ENCODE measurements at regions not wholly inside any gene's neighbourhood (a gene's known extent, or its start where the extent isn't known, plus 50 kb on each side); places are given as distances from the start of the nearest gene placed in this dataset.

DNA sequence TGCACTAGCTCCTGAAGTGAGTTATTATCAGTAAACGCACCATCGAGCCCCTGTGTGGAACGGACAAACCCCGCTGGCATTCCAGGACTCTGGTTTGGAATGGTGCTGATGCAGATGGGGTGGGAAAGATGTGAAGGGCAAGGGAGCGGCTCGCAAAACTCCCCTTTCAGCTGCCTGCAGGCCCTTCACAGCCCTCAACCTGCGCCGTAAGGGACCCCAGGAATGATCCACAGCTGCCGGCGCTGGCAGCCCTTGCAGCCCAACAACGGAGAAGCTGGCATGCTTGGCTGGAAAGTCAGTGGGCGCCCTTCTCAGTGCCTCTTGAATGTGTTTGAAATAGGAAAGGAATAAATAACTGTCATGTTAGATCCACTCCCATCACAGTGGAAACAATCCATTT, 1445.5 kb downstream of the BRD1 start:
- DNase-seq (ENCODE audit: low read depth in 2 of 2), result no peak

DNA sequence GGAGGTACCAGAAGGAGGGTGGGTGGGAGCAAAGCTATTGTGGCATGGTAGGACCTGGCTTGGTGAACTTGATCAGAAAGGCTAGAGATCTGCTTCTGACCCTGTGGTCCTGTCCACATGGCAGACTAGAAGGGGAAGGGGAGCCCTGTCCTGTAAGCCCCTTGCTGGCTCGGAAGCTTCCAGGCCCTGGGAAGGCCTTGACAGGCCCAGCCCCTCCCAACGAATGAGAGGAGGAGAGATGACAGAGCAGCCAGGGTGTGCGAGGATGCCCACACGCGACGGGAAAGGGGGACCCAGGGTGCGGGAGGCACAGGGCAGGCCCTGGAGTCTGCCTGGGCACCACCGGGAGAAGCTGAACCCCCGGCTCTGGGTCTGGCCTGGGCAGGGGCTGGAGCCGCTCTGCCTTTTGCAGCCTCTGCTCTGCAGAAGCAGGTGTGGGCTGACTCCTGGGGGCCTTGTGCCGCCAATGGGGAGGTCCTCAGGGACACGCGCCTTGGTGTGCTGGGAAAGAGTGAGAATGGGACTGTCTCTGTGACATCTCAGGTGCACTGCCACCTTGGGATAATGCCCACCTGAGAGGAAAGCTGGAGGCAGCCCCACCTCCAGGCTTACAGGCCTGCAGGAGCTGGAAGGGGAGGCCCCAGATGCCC, 1447.5 kb downstream of the BRD1 start:
- no peak for DNase-seq (ENCODE audit: low read depth in 2 of 2)

DNA sequence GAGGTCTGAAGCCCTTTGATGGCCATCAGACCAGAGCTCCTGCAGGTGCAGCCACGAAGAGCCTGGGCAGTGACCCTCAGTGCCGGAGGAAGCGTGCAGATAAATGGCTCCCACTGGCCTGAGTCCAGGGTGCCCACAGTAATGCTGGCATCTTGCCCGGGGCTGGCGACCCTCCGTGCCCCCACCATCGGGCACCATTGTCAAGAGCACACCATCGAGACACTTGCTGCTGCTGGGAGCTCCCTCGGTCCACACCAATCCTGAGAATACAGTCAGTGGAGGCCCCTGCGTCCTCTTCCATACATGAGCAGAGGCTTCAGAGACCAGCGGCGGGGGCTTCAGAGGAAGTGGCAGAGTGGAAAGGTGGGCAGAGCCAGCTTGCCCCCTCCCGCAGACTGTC, 1448.3 kb downstream of the BRD1 start:
- no peak for DNase-seq (ENCODE audit: low read depth in 2 of 2)

DNA sequence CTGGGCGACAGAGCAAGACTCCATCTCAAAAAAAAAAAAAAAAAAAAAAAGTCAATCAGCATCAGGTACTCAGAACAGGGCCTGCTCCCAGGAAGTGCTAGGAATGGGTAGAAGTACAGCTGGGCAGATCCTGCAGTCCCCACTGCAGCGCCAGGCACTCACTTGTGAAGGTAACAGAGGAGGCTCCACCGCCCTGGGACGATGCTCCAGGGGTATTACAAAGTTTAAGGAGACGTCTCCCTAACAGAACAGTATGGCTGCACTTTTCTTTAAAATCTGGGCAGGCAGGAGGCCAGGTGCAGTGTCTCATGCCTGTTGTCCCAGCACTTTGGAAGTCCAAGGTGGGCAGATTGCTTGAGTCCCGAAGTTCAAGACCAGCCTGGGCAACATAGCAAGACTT, 1449.0 kb downstream of the BRD1 start:
- DNase-seq (ENCODE audit: low read depth in 2 of 2), result no peak

DNA sequence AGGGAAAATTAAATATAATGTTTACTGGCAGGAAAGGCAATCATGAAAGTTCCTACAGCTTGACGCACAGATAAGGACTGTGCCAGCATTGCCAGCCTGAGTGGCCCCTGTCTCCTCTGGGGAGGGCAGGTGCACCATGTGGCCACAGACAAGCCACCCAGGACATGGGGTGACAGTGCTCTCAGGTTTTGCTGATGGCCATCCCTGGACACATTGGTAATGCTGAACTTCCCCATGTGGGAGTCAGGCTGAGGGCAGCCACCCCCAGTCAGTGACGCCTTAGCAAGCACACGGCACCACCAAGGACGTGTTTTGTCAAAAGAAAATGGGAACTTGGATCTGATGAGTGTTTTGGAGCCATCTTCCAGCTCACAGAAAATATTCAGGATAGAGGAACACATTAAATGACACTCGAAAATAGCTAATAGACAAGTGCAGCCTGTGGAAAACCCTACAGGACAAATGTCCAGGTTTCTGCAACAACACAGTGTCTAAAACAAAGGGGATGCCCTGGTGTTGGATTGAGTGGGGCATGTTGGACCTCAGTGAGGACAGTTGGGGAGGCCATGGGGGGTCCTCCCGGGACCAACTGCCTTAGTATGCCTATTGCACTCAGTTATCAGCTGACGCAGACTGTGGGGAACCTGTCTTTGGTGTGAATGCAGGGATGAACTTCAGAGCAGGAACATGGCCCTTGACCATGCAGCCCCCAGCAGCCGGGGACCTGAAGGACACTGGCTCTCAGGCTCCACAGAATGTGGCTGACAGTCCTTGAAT, 1450.5 kb downstream of the BRD1 start:
- DNase-seq (ENCODE audit: low read depth in 2 of 2), result no peak

DNA sequence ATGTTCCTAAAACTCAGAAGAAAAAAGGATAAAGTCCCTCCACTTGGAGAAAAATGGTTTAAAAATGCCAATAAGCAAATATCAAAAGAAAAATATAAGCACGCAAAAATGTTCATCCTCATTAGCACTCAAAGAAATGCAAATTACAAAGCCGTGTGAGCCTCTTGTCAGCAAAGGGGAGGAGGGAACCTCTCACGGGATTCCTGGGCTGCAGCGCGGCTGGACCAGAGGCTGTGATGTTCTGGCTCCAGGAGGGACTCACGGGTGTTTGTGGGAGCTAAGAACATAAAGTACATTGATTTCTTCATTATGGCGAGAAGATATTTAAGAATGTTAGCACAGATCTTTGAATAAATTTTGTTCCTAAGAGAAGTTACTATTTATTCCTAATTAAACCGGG, 1451.2 kb downstream of the BRD1 start:
- no peak for DNase-seq (ENCODE audit: low read depth in 2 of 2)

DNA sequence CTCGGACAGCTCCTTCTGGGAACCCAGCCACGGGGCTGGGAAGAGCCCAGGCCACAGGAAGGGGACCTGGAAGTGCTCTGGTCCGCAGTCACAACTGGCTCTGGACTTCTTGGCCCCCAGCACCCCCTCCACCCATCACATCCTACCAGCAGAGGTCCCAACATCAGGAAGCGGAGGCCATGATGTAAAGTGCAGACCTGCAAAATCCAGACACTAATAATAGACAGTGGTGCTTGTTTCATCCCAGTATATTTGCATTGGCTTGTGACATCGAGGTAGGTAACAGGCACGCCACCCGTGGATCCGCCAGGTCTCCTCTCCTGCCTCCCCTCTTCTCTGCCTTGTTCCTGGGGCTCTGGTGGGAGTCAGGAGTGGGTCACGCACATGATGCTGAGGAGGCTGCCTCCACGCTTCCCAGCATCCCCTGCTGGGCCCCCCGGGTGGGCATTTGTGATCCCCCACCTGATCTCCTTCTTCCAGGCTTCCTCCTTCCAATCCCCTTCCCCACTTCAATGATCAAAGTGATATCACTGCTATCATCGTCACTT, 1454.0 kb downstream of the BRD1 start:
- no peak for DNase-seq (ENCODE audit: low read depth in 2 of 2)

DNA sequence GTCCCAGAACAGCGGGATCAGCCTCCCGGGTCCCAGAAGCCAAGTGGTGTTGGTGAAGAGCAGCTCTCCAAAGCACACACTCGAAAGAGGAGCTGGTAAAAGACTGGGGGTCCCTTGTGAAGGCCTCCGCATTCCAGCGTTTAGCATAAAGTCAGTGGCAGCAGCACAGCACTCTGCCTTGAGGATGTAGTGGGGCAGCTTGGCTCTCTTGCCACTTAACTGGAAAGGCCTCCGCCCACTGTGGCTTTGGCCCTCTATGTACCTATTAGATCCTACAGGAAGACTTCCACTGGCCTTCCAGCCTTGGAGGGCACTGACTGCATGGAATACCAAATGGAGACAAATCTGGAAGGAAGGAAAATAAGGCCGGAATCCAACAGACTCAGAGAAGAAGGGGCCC, 1455.3 kb downstream of the BRD1 start:
- DNase-seq (ENCODE audit: low read depth in 2 of 2), result no peak

DNA sequence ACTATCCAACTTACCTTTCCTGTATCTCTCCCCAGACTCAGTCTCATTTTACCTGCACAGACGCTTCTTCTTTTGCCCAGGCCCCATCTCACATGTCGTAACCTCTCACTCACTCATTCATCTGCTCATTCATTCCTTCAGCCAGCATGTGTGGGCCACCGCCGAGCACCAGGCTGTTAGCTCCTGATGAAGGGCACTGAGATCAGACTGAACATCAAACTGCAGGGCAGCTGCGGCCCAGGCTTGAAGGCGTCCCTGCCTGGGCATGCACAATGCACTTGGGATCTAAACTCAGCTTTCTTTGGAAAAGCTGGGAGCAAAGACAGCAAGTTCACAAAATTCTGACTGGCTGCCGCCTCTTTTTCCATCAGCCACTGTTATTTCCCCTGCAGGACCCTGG, 1456.3 kb downstream of the BRD1 start:
- DNase-seq (ENCODE audit: low read depth in 2 of 2), result no peak

DNA sequence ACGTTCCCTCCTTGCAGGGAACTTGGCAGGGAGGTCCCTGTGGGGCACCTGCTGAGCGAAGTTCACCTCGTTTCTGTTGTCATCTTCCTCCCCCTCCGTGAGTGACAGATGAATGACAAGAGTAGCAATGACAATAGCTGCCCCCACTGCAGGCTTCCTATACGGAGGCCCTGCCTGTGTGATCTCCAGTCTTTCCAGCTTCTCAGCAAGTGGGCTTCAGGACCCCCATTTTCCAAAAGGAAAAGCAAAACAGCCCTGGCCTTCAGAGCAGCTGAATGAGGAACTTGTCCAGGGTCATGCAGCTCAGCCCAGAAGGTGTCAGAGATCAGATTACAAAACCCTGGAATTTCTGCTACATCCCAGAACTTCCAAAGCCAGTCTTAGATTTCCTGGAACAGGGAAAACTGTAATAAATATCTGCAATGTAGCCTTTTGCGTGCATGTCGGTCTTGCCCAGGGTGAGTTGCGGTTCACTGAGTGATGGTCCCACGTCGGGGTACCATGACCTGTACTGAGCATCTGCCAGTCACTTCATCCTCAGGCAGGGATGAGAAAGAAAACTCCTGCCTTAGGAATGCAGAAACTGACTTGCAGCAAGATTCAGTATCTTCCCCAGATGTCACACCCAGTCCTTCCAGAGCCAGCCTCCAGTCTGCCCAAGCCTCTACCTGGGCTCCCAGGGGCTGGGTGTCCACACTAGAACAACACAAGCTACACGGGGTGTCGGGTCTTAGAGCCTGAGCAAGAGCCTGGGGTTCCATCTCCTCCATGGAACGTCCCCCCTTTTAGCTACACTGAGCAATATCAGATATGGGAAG, 1457.0 kb downstream of the BRD1 start:
- DNase-seq (ENCODE audit: low read depth in 2 of 2), result no peak

DNA sequence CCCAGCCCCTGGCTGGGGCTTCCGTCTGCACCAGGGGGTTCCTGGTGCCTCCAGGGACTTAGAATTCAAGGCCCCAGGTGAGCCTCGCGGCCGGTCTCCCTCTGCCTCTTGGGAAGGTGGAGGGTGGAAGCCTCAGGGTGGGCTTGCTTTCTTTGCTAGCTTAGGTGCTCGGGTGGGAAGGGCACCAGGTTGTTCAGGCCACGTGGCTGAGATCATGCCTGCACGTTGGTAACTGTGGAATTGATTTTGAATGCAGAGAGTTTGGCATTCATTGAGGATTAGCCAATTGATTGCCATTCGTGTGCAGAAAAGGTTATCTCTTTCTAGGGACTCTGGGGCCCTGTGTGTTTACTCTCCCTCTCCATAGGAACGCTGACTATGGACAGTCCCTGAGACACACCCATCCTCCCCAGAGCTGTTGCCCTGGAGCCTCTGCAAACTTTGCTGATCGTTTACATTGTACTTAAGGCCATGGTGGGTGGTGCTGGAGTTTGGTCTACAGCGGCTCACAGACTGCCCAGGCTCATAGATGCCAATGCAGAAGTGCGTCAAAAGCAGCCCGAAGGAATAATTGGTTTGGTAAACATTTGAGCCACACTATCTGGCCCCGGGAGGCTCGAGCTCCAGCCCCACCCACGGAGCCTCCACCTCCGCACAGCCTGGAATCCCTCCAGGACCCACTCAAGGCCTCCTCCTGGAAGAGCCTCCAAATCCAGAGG, 1457.7 kb downstream of the BRD1 start:
- DNase-seq (ENCODE audit: low read depth in 2 of 2), result no peak

DNA sequence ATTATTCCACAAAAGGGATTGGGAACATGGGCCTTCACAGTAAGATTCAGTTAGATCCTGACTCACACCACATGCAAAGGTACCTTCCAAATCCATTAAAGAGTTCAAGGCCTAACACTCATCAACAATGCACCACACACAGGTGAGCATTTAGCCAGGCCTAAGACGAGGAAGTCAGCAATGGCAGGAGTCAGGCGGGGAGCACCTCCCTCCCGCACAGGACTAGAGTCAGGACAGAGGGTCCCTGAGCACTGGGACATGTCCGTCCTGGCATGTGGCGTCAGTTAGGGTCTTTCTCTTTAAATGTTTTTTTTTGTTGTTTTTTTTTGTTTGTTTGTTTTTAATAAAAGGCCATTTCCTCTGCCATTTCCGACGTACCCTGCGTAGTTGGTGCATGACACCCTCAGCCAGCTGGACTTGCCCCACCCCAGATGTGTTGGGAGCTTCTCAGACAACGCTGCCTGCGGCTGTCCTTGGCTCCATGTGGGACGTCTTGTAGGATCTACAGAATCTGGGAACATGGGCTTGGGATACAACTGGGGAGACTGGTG, 1458.6 kb downstream of the BRD1 start:
- no peak for DNase-seq (ENCODE audit: low read depth in 2 of 2)

DNA sequence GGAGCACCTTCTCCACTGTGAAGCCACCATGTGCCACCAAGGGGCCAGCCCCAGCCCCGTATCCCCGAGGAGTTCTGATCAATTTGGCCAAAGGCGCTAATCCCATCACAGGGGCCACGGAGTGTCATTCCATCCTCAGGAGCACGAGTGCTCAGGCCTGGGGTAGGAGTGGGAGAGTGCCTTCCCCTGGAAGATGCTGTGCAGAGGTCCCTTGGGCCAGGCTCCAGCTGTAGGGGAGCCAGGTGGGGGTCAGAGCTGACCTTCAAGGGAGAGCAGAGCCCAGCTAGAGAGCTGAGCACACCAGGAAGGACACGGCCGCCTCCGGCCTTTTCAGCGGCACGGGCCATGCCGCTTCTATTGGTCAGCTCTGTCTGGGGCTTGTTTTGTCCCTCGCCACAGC, 1459.9 kb downstream of the BRD1 start:
- no peak for DNase-seq (ENCODE audit: low read depth in 2 of 2)

DNA sequence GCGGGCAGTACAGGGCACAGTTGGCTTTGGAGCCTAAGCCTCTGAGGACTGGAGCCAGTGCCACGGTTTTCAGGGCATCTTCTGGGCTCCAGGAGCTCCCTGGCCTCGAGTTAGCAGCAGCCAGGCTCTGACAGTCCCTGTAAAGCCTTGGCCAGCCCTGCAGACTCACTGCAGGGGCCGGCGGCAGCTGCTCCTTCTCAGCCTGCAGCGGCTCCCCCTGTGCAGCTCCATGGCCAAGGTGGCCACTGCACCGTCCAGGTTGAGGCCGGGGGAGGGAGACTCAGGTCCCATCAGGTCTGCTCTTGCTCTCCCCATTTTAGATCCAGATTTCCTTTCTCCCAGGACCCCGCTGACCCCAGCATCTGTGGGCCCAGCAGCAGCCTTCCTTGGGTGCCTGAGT, 1461.1 kb downstream of the BRD1 start:
- no peak for DNase-seq (ENCODE audit: low read depth in 2 of 2)

DNA sequence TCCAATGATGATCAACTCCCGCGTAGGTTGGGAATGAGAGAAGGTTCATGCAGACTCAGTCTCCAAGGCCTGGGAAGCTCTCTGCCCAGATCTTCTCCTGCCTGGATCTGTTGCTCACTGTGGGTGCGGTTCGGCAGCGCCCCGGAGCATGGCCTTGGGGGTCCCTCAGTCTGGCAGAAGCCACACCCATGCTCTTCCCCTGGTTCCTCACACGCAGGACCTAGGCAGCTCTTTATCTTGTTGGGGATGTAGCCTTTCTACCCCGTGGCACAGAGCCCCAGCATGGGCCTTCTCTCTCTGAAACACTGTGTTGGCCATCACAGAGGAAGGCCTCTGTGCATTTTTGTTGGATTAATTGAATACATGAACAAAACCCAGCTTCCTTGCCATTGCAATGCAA, 1461.6 kb downstream of the BRD1 start:
- DNase-seq (ENCODE audit: low read depth in 2 of 2), result no peak

DNA sequence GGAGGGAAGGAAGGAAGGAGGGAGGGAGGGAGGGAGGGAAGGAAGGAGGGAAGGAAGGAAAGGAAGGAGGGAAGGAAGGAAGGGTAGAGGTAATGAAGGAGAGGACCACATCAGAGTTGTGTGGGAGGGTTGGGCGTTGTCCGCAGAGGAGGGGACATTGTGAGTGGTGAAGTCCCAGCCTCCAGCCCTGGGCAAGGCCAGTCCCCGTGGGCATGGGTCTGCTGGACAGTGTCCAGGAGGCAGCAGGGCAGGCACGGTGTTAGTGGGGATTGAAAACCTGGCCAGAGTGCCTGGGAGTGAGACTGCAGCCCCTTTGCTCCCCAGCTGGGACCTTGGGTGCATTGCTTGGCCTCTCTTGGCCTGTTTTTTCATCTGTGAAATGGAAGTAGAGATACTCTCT, 1462.3 kb downstream of the BRD1 start:
- no peak for DNase-seq (ENCODE audit: low read depth in 2 of 2)

DNA sequence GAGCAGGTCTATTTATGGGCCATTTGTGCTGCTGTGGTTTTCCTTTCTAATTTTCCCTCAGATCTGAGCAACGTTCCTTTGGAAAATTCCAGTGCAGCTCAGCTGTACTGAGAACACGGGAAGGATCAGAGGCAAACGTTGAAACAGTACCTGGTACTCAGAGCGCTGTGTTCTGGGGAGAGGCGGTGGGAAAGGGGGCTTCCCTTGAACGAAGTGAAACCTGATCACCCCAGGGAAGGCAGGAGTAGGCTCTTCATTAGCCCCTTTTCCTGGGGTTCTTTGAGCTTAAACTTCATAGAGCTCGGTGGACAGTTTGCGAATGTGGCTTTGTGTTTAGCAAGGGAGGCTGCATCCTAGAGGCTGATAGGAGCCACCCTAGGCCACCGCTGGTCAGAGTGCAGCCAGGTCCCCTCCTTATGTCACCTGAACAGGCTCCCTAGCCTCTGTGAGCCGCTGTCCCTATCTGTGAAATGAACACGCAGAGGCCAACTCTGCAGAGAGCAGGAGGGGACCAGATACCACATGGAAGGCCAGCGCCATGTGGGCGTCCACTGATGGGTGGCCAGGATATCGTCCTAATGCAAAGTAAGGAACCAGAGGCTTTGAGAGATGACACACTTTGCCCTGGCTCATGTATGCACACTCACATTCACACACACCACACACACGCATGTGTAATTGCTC, 1464.8 kb downstream of the BRD1 start:
- DNase-seq (ENCODE audit: low read depth in 2 of 2), result no peak

DNA sequence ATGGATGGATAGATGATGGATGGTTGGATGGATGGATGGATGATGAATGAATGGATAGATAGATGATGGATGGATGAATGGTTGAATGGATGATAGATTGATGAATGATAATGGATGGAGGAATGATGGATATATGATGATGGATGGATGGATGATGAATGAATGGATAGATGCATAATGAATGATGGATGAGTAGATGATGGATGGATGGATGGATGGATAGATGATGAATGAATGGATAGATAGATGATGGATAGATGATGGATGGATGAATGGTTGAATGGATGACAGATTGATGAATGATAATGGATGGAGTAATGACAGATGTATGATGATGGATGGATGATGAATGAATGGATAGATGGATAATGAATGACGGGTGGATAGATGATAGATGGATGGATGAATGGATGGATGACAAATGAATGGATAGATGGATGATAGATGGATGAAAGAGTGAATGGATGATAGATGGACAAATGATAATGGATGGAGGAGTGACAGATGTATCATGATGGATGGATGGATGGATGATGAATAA, 1466.5 kb downstream of the BRD1 start:
- DNase-seq (ENCODE audit: low read depth in 2 of 2), result no peak

DNA sequence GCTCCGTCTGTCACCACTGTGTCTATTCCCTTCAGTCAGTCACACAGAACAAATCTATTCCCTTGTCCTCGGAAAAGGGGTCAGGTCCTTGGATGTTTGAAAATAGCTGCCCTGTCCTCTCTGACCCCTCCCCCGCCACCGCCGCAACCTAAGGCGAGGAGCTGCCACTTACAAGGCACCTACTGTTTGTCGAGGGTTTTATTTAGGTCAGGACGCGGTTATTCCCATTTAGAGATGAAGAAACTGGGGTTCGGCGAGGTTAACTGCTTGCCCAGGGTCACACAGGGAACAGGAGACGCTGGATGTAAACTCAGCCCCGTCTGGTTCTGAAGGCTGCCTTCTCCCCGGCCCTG, 1468.1 kb downstream of the BRD1 start:
- no peak for DNase-seq (ENCODE audit: low read depth in 2 of 2)

DNA sequence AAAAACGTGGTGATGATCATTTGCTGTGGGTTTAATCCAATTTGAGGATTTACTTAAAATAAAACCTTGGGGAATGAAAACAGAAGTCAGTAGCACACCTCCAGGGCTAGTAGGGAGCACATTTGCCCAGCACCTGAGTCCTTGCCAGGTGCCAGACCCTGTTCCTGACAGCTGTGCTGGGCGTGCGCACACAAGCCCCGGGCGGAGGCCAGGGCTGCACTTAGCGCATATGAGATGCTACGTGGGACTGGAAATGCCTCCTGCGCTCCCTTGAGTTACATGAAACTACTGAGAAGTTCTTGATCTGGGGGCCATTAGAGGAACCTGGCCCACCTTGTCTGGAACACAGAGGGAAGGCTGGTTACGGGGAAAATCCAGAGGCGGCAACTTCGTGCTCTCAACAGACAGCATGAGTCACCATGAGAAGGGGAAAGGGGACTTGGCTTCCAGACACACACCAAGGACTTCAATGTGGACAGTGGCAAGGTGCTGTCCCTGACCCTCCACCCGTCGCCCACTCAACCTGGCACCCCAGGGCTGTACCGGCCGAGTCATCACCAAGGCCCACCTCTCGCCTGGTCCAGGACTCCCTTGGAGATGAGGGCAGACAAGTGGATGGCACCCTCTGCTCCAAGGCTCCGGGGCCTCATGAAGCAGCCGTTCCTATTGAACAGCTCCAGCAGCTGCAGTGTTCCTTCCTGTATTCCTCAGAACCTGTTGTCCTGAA, 1468.6 kb downstream of the BRD1 start:
- DNase-seq (ENCODE audit: low read depth in 2 of 2), result no peak

All from dermis microvascular lymphatic vessel endothelial cell (primary cell).